MM.1S (cell line): ENCODE measurements at regions not wholly inside any gene's neighbourhood (a gene's known extent, or its start where the extent isn't known, plus 50 kb on each side); places are given as distances from the start of the nearest gene placed in this dataset.
"Not testable (repeated sequence)": the region's sequence is repeated elsewhere in the genome, so short reads cannot be mapped to it uniquely, and the experiment has no call there.

Experiments
- DNase-seq: peaks from one replicate; pipeline ENCODE4 v3.0.0-alpha.2; 2015
- H2AFZ ChIP-seq: fragments of 300-600 bp; sonication (generic); 2 replicates; pipeline ENCODE4 v1.6.0; 2016; ENCODE audit warnings: antibody characterized with exemption, low read length
- H3F3A ChIP-seq: fragments of 300-600 bp; sonication (generic); 2 replicates; pipeline ENCODE4 v1.6.1; 2016; ENCODE audit warnings: mild to moderate bottlenecking, antibody characterized with exemption, low read length, moderate library complexity, mixed read lengths; ENCODE audit not compliant: insufficient read depth
- H3K27ac ChIP-seq: fragments of 300-600 bp; sonication (generic); 2 replicates; pipeline ENCODE4 v1.5.1; 2016; ENCODE audit warnings: mild to moderate bottlenecking, low read length
- H3K27me3 ChIP-seq: fragments of 300-600 bp; sonication (generic); replicated peaks from 2 replicates; pipeline ENCODE4 v1.6.0; 2016; ENCODE audit warnings: low read length; ENCODE audit not compliant: insufficient read depth
- H3K36me3 ChIP-seq: fragments of 300-600 bp; sonication (generic); replicated peaks from 2 replicates; pipeline ENCODE4 v1.6.1; 2016; ENCODE audit warnings: mild to moderate bottlenecking, low read length, mixed read lengths; ENCODE audit not compliant: insufficient read depth
- H3K4me1 ChIP-seq: fragments of 300-600 bp; sonication (generic); 2 replicates; pipeline ENCODE4 v1.6.1; 2016; ENCODE audit warnings: low read length, mixed read lengths
- H3K4me2 ChIP-seq: fragments of 300-600 bp; sonication (generic); 2 replicates; pipeline ENCODE4 v1.6.0; 2016; ENCODE audit warnings: low read depth, low read length
- H3K4me3 ChIP-seq: fragments of 300-600 bp; sonication (generic); 2 replicates; pipeline ENCODE4 v1.5.1; 2016; ENCODE audit warnings: low read length, mixed read lengths
- H3K79me2 ChIP-seq: fragments of 300-600 bp; sonication (generic); 2 replicates; pipeline ENCODE4 v1.6.1; 2016; ENCODE audit warnings: mixed run types, low read length, mixed read lengths
- H3K9ac ChIP-seq: fragments of 300-600 bp; sonication (generic); 2 replicates; pipeline ENCODE4 v1.6.1; 2016; ENCODE audit warnings: low read length, mixed read lengths
- H3K9me2 ChIP-seq: fragments of 300-600 bp; sonication (generic); replicated peaks from 2 replicates; pipeline ENCODE4 v1.6.1; 2016; ENCODE audit warnings: mild to moderate bottlenecking, low read length, mixed read lengths; ENCODE audit not compliant: insufficient read depth
- H3K9me3 ChIP-seq: fragments of 300-600 bp; sonication (generic); replicated peaks from 2 replicates; pipeline ENCODE4 v1.6.1; 2016; ENCODE audit warnings: mild to moderate bottlenecking, low read length, mixed read lengths; ENCODE audit not compliant: insufficient read depth
- H4K20me1 ChIP-seq: fragments of 300-600 bp; sonication (generic); 2 replicates; pipeline ENCODE4 v1.6.1; 2016; ENCODE audit warnings: mild to moderate bottlenecking, low read length, moderate library complexity, mixed read lengths; ENCODE audit not compliant: insufficient read depth
- EZH2 ChIP-seq: fragments of 300-600 bp; sonication (generic); optimal IDR thresholded peaks from 2 replicates; pipeline ENCODE3; 2017; ENCODE audit warnings: low read depth, mild to moderate bottlenecking, antibody characterized with exemption, low read length, mixed read lengths
- EZH2phosphoT487 ChIP-seq: fragments of 300-600 bp; sonication (generic); IDR thresholded peaks from 2 replicates; pipeline ENCODE4 v1.6.1; 2018; ENCODE audit warnings: antibody characterized with exemption, low read length
- TF ChIP-seq, protein P1 (sequence below): fragments of 300-600 bp; sonication (generic); IDR thresholded peaks from 2 replicates; pipeline ENCODE4 v1.5.1; 2016; ENCODE audit warnings: antibody characterized with exemption, low read length, mixed read lengths

DNA sequence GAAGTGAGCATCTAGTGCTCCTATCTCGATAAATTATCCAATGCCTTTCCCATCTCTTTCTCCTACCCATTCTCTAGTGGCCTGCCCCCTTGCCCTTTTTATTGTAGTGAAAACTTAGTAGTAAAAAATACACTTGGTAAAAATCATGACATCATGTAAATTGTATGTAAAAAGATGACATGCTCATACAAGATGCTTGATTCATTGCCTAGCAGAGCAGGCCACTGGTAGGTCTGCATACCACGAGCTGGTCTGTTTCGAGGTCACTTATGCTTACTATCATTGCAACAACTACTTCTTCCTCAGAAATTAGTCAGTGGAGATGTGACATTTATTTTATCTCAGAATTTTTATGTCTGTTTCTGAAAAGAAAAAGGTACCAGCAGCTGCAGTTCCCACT lies 177.3 kb downstream of the C9orf152 start:
- H3K27ac ChIP-seq, result no peak overlapping the region
- no peak for DNase-seq
- H3F3A ChIP-seq, result no peaks in the 10 kb centered on the region
- no peaks in the 10 kb centered on the region for H3K9me2 ChIP-seq
- no peak overlapping the region for H2AFZ ChIP-seq
- TF ChIP-seq EZH2phosphoT487 (no peak), EZH2 (no peak)
- TF ChIP-seq, protein P1, sequence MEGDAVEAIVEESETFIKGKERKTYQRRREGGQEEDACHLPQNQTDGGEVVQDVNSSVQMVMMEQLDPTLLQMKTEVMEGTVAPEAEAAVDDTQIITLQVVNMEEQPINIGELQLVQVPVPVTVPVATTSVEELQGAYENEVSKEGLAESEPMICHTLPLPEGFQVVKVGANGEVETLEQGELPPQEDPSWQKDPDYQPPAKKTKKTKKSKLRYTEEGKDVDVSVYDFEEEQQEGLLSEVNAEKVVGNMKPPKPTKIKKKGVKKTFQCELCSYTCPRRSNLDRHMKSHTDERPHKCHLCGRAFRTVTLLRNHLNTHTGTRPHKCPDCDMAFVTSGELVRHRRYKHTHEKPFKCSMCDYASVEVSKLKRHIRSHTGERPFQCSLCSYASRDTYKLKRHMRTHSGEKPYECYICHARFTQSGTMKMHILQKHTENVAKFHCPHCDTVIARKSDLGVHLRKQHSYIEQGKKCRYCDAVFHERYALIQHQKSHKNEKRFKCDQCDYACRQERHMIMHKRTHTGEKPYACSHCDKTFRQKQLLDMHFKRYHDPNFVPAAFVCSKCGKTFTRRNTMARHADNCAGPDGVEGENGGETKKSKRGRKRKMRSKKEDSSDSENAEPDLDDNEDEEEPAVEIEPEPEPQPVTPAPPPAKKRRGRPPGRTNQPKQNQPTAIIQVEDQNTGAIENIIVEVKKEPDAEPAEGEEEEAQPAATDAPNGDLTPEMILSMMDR, result no peak
- H3K4me3 ChIP-seq, result no peak overlapping the region
- H3K27me3 ChIP-seq, result no peaks in the 10 kb centered on the region
- no peaks in the 10 kb centered on the region for H3K79me2 ChIP-seq
- H3K4me2 ChIP-seq, result no peak overlapping the region
- H3K9me3 ChIP-seq, result no peaks in the 10 kb centered on the region
- no peaks in the 10 kb centered on the region for H3K4me1 ChIP-seq
- no peaks in the 10 kb centered on the region for H3K36me3 ChIP-seq
- H4K20me1 ChIP-seq, result no peaks in the 10 kb centered on the region
- no peak overlapping the region for H3K9ac ChIP-seq

DNA sequence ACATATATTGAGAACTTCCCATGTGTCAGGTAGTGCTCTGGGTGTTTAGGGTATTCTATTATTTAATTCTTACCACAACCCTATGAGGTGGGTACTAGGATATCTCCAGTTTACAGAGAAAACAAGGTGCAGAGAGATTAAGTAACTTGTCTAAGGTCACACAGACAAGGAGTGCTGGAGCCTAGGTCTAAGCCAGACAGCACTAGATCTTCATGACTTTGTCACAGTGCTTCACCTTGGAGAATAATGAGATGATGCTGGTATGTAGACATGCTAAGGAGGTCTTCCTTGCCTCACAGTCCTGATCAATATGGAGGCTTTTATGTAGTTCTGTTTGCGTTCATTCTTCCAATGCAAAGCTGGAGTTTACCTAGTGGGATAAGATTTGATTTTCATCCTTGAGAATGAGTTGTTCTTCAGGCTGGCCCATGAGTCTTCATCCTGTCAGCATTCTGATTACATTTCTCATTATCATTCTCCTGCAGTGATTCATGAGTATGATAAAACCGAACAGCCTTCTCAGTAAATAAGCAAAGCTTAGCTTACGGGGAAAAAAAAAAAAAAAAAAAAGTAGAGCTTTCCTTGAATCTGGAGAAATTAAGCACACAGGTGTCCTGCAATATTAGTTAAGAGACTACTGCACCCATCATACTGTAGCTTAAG lies 176.3 kb downstream of the C9orf152 start:
- Histone ChIP-seq H3K36me3 (no peaks in the 10 kb centered on the region), H4K20me1 (no peaks in the 10 kb centered on the region), H3K27ac (no peak overlapping the region), H3K9me2 (no peaks in the 10 kb centered on the region), H3K4me3 (no peak overlapping the region), H3K9ac (no peak overlapping the region), H3K27me3 (no peaks in the 10 kb centered on the region), H3K4me1 (no peaks in the 10 kb centered on the region), H2AFZ (no peak overlapping the region), H3K79me2 (no peaks in the 10 kb centered on the region), H3K9me3 (no peaks in the 10 kb centered on the region), H3K4me2 (no peak overlapping the region), H3F3A (no peaks in the 10 kb centered on the region)
- DNase-seq, result no peak
- TF ChIP-seq EZH2, result no peak
- no peak for TF ChIP-seq EZH2phosphoT487
- TF ChIP-seq, protein P1, result no peak

DNA sequence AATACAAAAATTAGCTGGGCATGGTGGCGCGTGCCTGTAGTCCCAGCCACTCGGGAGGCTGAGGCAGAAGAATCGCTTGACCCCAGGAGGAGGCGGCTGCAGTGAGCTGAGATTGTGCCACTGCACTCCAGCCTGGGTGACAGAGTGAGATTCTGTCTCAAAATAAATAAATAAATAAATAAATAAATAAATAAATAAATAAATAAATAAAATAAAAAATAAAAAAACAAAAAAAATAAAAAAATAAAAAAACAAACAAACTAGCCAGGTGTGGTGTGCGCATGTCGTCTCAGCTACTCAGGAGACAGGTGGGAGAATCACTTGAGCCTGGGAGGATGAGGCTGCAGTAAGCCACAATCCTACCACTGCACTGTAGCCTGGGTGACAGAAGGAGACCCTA lies 175.4 kb downstream of the C9orf152 start:
- not testable (repeated sequence) for H2AFZ ChIP-seq, H3K9me3 ChIP-seq, H3K4me3 ChIP-seq, H3K4me1 ChIP-seq, H3K36me3 ChIP-seq, DNase-seq, H3K27ac ChIP-seq, H3K9ac ChIP-seq, H3K4me2 ChIP-seq, H3K9me2 ChIP-seq, H3K27me3 ChIP-seq, H3F3A ChIP-seq, H4K20me1 ChIP-seq, H3K79me2 ChIP-seq

DNA sequence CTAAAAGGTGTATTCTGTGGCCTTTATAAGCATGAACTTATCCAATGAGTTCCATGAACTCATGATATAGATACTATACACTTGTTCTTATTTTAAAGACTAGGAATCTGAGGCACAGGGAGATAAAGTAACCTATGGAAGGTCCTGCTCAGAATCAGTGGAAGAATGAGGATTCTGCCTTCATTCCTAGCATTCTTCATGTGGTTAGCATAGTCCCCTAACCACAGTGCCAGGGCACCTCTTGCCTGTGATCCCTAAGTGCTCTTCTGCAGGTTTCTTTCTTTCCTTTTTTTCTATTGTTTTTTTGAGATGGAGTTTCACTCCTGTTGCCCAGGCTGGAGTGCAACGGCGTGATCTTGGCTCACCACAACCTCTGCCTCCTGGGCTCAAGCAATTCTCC lies 174.1 kb downstream of the C9orf152 start:
- no peaks in the 10 kb centered on the region for H3K9me3 ChIP-seq
- no peak for DNase-seq
- no peak overlapping the region for H3K27ac ChIP-seq
- H3K4me3 ChIP-seq, result no peak overlapping the region
- no peaks in the 10 kb centered on the region for H3K36me3 ChIP-seq
- H3K9me2 ChIP-seq, result no peaks in the 10 kb centered on the region
- H3F3A ChIP-seq, result no peaks in the 10 kb centered on the region
- H3K27me3 ChIP-seq, result no peaks in the 10 kb centered on the region
- no peak overlapping the region for H2AFZ ChIP-seq
- TF ChIP-seq EZH2phosphoT487 (no peak), EZH2 (no peak)
- TF ChIP-seq, protein P1, result no peak
- H3K79me2 ChIP-seq, result no peaks in the 10 kb centered on the region
- H3K9ac ChIP-seq, result no peak overlapping the region
- H4K20me1 ChIP-seq, result no peaks in the 10 kb centered on the region
- H3K4me2 ChIP-seq, result no peak overlapping the region
- H3K4me1 ChIP-seq, result no peaks in the 10 kb centered on the region
